ENCODE measurements at regions not wholly inside any gene's neighbourhood (a gene's known extent, or its start where the extent isn't known, plus 50 kb on each side); places are given as distances from the start of the nearest gene placed in this dataset.

DNA sequence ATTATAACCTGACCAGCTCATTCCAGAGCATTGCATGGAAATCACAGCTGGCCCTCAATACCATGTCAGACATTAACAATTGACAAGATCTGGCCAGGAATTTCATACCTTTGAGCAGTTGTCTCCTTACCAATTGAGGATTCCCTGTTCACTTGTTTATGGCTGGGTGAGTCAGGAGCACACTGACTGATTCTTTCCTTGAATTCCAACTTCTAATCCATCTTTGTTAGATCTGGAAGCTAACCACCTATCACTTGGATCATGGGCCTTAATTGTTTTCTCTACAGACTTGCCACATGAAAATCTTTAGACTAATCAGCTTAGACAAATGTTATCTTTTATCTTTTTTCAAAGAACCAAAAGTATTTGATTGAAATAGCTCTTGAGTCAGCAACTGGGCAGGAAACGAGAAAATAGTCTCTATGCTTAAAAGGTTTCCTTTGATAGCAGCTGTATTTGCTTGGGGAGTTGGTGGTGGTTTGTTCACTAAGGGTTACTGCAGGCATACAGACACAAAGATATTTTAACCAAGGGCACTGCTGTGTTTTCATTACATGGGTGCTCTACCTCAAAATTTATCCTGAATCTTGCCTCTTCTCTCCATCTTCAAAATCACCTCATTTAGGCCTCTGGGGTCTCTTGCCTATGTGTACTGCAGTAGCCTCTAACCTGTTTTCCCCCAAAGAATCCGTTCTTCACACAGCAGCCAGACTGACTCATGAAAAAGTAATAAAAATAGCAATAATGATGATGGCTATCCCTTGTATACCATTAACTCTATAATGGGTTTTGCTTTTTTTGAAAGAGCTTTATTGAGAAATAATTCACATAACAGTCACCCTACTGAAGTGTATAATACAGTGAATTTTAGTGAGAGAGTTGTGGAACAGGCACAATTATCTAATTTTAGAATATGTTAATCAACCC lies 197.0 kb upstream of the NMUR2 start:
- Histone ChIP-seq H3K27ac (ENCODE audit: low read depth, low read length) (no peak overlapping the region), H3K4me3 (replicated peaks in 1 of 2; ENCODE audit: low read depth in 1 of 2, low read length in 2 of 2) (no peak overlapping the region), H3K4me2 (ENCODE audit: low read length) (no peak overlapping the region), H2AFZ (ENCODE audit: low read depth, low read length, poor library complexity, severe bottlenecking) (no peak overlapping the region), H3K36me3 (ENCODE audit: control insufficient read depth in 1 of 2, insufficient read depth in 2 of 2, low read length in 2 of 2) (no peaks in the 10 kb centered on the region), H3K9me3 (ENCODE audit: control insufficient read depth in 1 of 2, insufficient read depth in 1 of 2, low read depth in 1 of 2, low read length in 2 of 2) (no peaks in the 10 kb centered on the region), H3K79me2 (ENCODE audit: insufficient read depth, low read length) (no peaks in the 10 kb centered on the region), H3K9me2 (ENCODE audit: insufficient read depth) (no peaks in the 10 kb centered on the region), H3K4me1 (ENCODE audit: control insufficient read depth in 1 of 2, insufficient read depth in 2 of 2, low read length in 2 of 2) (no peaks in the 10 kb centered on the region), H3K27me3 (ENCODE audit: insufficient read depth, low read length) (no peaks in the 10 kb centered on the region), H4K20me1 (ENCODE audit: insufficient read depth) (no peaks in the 10 kb centered on the region), H3K9ac (ENCODE audit: low read length) (no peak overlapping the region)
- intact Hi-C loops (cut with micrococcal nuclease): no loop called here
- RAD21 ChIA-PET (ENCODE audit: low non-redundant PET in 1 of 2, low total read pairs in 2 of 2, uncharacterized antibody in 2 of 2, unreplicated experiment in 2 of 2): no interaction called here
- DNase-seq (ENCODE audit: low read depth, low spot score): no peak
- POLR2A ChIA-PET: no interaction called here
- CTCF ChIA-PET: no interaction called here
- BruUV-seq (replicated peaks): no TSS peak
- no peak for ATAC-seq
- TF ChIP-seq SIN3A (IDR thresholded peaks at IDR 0.05; ENCODE audit: low read depth): no peak
- no peak for TF ChIP-seq SRF (IDR thresholded peaks at IDR 0.05; ENCODE audit: low read depth)
- TF ChIP-seq SP1 (IDR thresholded peaks at IDR 0.05; ENCODE audit: low read depth): no peak
- TF ChIP-seq REST (IDR thresholded peaks at IDR 0.05; ENCODE audit: low read depth): no peak
- TF ChIP-seq, protein P1, sequence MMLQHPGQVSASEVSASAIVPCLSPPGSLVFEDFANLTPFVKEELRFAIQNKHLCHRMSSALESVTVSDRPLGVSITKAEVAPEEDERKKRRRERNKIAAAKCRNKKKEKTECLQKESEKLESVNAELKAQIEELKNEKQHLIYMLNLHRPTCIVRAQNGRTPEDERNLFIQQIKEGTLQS (IDR thresholded peaks at IDR 0.05): no peak
- no peak for TF ChIP-seq ZFX (IDR thresholded peaks at IDR 0.05)
- TF ChIP-seq CEBPB (IDR thresholded peaks at IDR 0.05; ENCODE audit: low read depth): no peak
- TF ChIP-seq RAD21 (IDR thresholded peaks at IDR 0.05; ENCODE audit: low read depth): no peak
- no peak for TF ChIP-seq ZBTB33 (IDR thresholded peaks at IDR 0.05; ENCODE audit: extremely low read depth, insufficient replicate concordance, low read length)
- TF ChIP-seq EGR1 (IDR thresholded peaks at IDR 0.05; ENCODE audit: low read depth): no peak
- TF ChIP-seq, protein P2, sequence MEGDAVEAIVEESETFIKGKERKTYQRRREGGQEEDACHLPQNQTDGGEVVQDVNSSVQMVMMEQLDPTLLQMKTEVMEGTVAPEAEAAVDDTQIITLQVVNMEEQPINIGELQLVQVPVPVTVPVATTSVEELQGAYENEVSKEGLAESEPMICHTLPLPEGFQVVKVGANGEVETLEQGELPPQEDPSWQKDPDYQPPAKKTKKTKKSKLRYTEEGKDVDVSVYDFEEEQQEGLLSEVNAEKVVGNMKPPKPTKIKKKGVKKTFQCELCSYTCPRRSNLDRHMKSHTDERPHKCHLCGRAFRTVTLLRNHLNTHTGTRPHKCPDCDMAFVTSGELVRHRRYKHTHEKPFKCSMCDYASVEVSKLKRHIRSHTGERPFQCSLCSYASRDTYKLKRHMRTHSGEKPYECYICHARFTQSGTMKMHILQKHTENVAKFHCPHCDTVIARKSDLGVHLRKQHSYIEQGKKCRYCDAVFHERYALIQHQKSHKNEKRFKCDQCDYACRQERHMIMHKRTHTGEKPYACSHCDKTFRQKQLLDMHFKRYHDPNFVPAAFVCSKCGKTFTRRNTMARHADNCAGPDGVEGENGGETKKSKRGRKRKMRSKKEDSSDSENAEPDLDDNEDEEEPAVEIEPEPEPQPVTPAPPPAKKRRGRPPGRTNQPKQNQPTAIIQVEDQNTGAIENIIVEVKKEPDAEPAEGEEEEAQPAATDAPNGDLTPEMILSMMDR (IDR thresholded peaks at IDR 0.05 in 2 of 3, conservative IDR thresholded peaks at IDR 0.05 in 1 of 3; ENCODE audit: borderline replicate concordance in 1 of 3, insufficient read depth in 1 of 3, low read depth in 2 of 3, low read length in 2 of 3): no peak
- TF ChIP-seq POLR2A (IDR thresholded peaks at IDR 0.05; ENCODE audit: borderline replicate concordance, extremely low read depth, insufficient read depth, insufficient read length): no peak
- no peak for TF ChIP-seq TCF7L2 (IDR thresholded peaks at IDR 0.05; ENCODE audit: borderline replicate concordance, extremely low read depth, insufficient read depth, insufficient read length)
